ENCODE measurements at regions not wholly inside any gene's neighbourhood (a gene's known extent, or its start where the extent isn't known, plus 50 kb on each side); places are given as distances from the start of the nearest gene placed in this dataset.

- TF ChIP-seq POLR2AphosphoS5 (IDR thresholded peaks at IDR 0.05; ENCODE audit: low read depth, low read length) (no peak), POLR2A (IDR thresholded peaks at IDR 0.05; ENCODE audit: low read depth, low read length) (no peak)
Observed at GRCh38 chr9:86733929-86734328, 213.4 kb downstream of the GAS1 start.

All from GM12892 (cell line).